Inflammatory macrophage (primary cell): ENCODE measurements at regions not wholly inside any gene's neighbourhood (a gene's known extent, or its start where the extent isn't known, plus 50 kb on each side); places are given as distances from the start of the nearest gene placed in this dataset.

Experiments
- DNase-seq, 2 donors: peaks; one replicate each; pipeline ENCODE4 v3.0.0-alpha.2; 2020 to 2022

- no peak for DNase-seq
These were observed 152.0 kb downstream of the RAP2B start for GRCh38 chr3:153314038-153314437.

GRCh38 chr3:153315781-153316180 lies 153.8 kb downstream of the RAP2B start:
- no peak for DNase-seq

GRCh38 chr3:153319705-153320554 lies 157.9 kb downstream of the RAP2B start:
- DNase-seq: peak; percentile 22 to 44

GRCh38 chr3:153320585-153321128 lies 158.6 kb downstream of the RAP2B start:
- DNase-seq: no peak

GRCh38 chr3:153328690-153329089 lies 166.7 kb downstream of the RAP2B start:
- DNase-seq: no peak

- DNase-seq: no peak
These were observed 168.9 kb downstream of the RAP2B start for GRCh38 chr3:153330901-153331300.

- no peak for DNase-seq
These were observed 169.7 kb downstream of the RAP2B start for GRCh38 chr3:153331676-153332075.

GRCh38 chr3:153334558-153334957 lies 172.5 kb downstream of the RAP2B start:
- peak; percentile 54 to 78 for DNase-seq

GRCh38 chr3:153337369-153337768 lies 175.3 kb downstream of the RAP2B start:
- no peak for DNase-seq

- peak; percentile 65 to 68 for DNase-seq
These were observed 176.5 kb downstream of the RAP2B start for GRCh38 chr3:153338487-153338886.

GRCh38 chr3:153339065-153339464 lies 177.0 kb downstream of the RAP2B start:
- DNase-seq: no peak

- DNase-seq: peak in 1 of 2 donors; percentile 15
These were observed 182.2 kb downstream of the RAP2B start for GRCh38 chr3:153343988-153344782.

- DNase-seq: peak; percentile 27 to 42
These were observed 186.6 kb downstream of the RAP2B start for GRCh38 chr3:153348457-153349107.

GRCh38 chr3:153349108-153349499 lies 187.1 kb downstream of the RAP2B start:
- no peak for DNase-seq

GRCh38 chr3:153350420-153350819 lies 188.4 kb downstream of the RAP2B start:
- no peak for DNase-seq

- no peak for DNase-seq
These were observed 192.6 kb downstream of the RAP2B start for GRCh38 chr3:153354641-153355040.

- DNase-seq: no peak
These were observed 193.5 kb downstream of the RAP2B start for GRCh38 chr3:153355559-153355958.

- no peak for DNase-seq
These were observed 194.9 kb downstream of the RAP2B start for GRCh38 chr3:153356908-153357307.

GRCh38 chr3:153357436-153357835 lies 195.4 kb downstream of the RAP2B start:
- no peak for DNase-seq

- DNase-seq: no peak
These were observed 207.7 kb downstream of the RAP2B start for GRCh38 chr3:153369561-153370374.

GRCh38 chr3:153370680-153371079 lies 208.7 kb downstream of the RAP2B start:
- DNase-seq: no peak

- peak; percentile 1 to 34 for DNase-seq
These were observed 210.3 kb downstream of the RAP2B start for GRCh38 chr3:153372326-153372725.
